IPS-20b (cell line): ENCODE measurements at regions not wholly inside any gene's neighbourhood (a gene's known extent, or its start where the extent isn't known, plus 50 kb on each side); places are given as distances from the start of the nearest gene placed in this dataset.

Experiments used
- H3K27ac ChIP-seq: one replicate; pipeline ENCODE4 v1.5.1; 2013; ENCODE audit warnings: low read length
- H3K27me3 ChIP-seq: 2 replicates; pipeline ENCODE4 v1.6.1; 2013; ENCODE audit warnings: mild to moderate bottlenecking, low read length, inconsistent platforms; ENCODE audit not compliant: insufficient read depth
- H3K36me3 ChIP-seq: 2 replicates; pipeline ENCODE4 v1.6.1; 2013; ENCODE audit warnings: low read depth, mild to moderate bottlenecking, inconsistent platforms, low read length, moderate library complexity; ENCODE audit not compliant: insufficient read depth
- H3K4me1 ChIP-seq: 2 replicates; pipeline ENCODE4 v1.6.1; 2013; ENCODE audit warnings: mild to moderate bottlenecking, control low read depth, inconsistent platforms, low read length, moderate library complexity; ENCODE audit not compliant: insufficient read depth
- H3K4me3 ChIP-seq: 2 replicates; pipeline ENCODE4 v1.5.1; 2013; ENCODE audit warnings: mild to moderate bottlenecking, low read length, inconsistent platforms
- H3K9ac ChIP-seq: 2 replicates; pipeline ENCODE4 v1.6.1; 2013; ENCODE audit warnings: low read depth, mild to moderate bottlenecking, inconsistent platforms, low read length, moderate library complexity
- H3K9me3 ChIP-seq: 2 replicates; pipeline ENCODE4 v1.6.1; 2013; ENCODE audit warnings: mild to moderate bottlenecking, low read depth, low read length, inconsistent platforms; ENCODE audit not compliant: insufficient read depth

DNA sequence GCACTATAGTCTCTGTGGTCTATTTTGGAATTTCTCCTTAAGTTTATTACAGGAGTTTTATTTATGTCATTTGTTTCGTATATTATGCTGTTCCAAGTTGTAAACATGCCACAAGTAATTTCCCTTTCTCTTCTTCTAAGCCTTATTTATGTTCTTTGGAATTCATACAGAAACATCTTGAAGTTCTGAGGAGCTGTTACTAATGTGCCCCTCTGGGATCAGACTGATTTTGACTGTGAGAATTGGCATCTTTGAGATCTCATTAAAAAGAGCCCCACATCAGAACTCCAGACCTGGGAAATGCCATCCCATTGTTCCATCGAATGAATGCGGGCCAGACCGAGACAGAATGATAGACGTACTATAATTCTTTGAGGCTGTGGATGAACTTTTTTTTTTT lies 138.8 kb upstream of the CD180 start:
- no peaks in the 10 kb centered on the region for H3K27me3 ChIP-seq
- no peak overlapping the region for H3K9ac ChIP-seq
- H3K4me1 ChIP-seq = no peaks in the 10 kb centered on the region
- no peak overlapping the region for H3K4me3 ChIP-seq
- H3K27ac ChIP-seq = no peak overlapping the region
- no peaks in the 10 kb centered on the region for H3K36me3 ChIP-seq
- H3K9me3 ChIP-seq = peaks cover 9% of the 10 kb centered on the region; the same call in 1 of the 2 replicates

DNA sequence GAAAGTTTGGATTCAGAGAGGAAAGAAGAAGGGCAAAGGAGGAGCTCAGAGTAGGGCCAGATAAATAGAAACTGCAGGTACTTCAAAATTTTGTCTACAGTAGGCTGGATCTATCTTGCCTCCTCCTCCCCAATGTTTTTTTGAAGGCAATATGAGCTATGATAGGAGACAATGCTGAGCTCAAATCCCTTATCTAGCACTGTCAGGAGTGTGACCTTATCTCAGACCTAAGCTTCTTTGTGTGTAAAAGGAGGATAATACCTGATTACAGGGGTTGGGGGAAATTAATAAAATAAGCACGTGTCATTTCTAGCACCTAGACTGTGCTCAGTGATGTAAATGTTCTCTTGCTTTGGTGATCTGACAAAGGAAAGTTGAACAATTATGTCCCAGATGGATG lies 137.8 kb upstream of the CD180 start:
- Histone ChIP-seq H3K36me3 (no peaks in the 10 kb centered on the region), H3K9me3 (peaks cover 14% of the 10 kb centered on the region)

DNA sequence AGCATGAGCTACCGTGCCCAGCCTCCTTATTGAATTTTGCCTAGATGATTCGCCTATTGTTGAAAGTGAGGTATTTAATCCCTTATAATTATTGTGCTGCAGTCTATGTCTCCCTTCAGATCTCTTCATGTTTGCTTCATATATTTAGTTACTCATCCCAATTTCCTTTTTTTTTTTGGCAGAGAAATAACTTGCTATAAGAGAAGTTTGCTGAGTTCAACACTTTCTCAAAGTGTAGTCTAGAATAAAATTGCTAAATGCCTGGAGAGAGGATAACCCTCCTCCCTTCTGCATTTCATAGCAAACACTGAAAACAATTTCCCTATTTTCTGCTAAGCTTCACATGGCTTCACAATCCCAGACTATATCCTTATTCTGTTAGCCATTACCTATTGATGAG lies 136.6 kb upstream of the CD180 start:
- Histone ChIP-seq H3K9me3 (peaks cover 18% of the 10 kb centered on the region), H3K9ac (no peak overlapping the region), H3K36me3 (no peaks in the 10 kb centered on the region), H3K27me3 (no peaks in the 10 kb centered on the region), H3K4me1 (no peaks in the 10 kb centered on the region), H3K27ac (no peak overlapping the region), H3K4me3 (no peak overlapping the region)

More for the DNA sequence above, 137.8 kb upstream of the CD180 start:
- Histone ChIP-seq H3K9ac (no peak overlapping the region), H3K4me3 (no peak overlapping the region), H3K27ac (no peak overlapping the region), H3K4me1 (no peaks in the 10 kb centered on the region), H3K27me3 (no peaks in the 10 kb centered on the region)

DNA sequence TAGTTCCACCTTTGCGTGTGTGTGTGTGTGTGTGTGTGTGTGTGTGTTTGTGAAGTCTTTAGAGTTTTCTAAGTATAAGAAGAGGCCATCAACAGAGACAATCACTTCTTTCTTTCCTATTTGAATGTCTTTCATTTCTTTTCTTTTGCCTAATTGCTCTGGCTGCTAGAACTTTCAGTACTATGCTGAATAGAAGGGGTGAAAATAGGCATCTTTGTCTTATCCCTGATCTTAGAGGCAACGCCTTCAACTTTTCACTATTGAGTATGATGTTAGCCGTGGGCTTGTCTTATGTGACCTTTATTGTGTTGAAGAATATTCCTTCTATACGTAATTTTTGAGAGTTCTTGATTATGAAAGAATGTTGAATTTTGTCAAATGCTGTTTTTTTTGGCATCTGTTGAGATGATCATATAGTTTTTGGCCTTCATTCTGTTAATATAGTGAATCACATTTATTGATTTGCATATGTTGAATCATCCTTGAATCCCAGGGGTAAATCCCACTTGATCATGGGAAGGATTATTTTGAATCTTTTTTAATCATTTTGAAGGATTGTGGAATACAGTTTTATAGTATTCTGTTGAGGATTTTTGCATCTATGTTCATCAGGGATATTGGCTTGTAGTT lies 134.8 kb upstream of the CD180 start:
- no peak overlapping the region for H3K4me3 ChIP-seq

DNA sequence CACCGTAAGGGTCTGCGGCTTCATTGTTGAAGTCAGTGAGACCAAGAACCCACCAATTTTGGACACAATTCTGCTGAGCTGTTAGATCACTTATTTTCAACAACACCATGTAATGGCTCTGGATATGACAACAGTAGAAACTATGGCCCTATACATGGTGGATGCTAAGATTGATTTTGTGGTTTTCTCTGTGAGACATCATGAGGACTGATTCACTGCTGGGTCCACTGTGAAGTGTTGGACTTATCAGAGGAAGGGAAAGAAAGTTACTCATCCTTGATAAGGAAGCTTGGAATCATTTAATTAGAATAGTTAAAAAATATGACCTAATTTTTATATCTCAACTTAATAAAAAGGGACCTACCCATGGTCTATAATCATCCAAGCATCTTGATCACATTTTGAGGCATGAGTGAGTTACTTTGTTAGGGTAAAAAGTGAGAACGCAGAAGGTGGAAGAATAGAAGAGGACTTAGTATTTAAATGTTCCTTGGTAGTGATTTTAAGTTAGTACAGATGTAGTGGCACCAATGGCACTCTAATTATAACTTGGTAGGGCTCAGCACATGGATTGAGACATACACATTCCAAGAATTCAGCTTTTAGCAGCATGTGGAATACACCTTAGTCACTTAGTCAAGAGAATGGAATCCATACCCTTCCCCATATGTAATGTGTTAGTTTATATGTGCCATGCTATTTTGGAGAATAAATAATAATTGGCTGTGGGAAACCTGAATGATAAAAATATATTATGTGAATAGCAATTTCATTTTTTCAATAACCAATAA lies 123.5 kb upstream of the CD180 start:
- no peak overlapping the region for H3K9ac ChIP-seq

More for the DNA sequence above, 134.8 kb upstream of the CD180 start:
- Histone ChIP-seq H3K27me3 (no peaks in the 10 kb centered on the region), H3K36me3 (no peaks in the 10 kb centered on the region), H3K4me1 (no peaks in the 10 kb centered on the region), H3K27ac (no peak overlapping the region), H3K9me3 (peaks cover 18% of the 10 kb centered on the region), H3K9ac (no peak overlapping the region)

DNA sequence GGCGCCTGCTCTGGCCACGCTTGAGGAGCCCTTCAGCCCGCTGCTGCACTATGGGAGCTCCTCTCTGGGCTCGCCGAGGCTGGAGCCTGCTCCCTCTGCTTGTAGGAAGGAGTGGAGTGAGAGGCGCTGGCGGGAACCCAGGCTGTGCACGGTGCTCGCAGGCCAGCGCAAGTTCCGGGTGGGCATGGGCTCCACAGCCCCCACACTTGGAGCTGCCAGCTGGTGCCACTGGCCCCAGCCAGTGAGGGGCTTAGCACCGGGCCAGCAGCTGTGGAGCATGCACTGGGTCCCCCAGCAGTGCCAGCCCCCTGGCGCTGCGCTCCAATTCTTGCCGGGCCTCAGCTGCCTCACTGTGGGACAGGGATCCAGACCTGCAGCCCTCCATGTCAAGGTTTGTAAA lies 122.1 kb upstream of the CD180 start:
- no peak overlapping the region for H3K9ac ChIP-seq
- no peaks in the 10 kb centered on the region for H3K9me3 ChIP-seq
- H3K4me3 ChIP-seq = no peak overlapping the region
- no peaks in the 10 kb centered on the region for H3K27me3 ChIP-seq
- no peak overlapping the region for H3K27ac ChIP-seq
- no peaks in the 10 kb centered on the region for H3K4me1 ChIP-seq
- H3K36me3 ChIP-seq = no peaks in the 10 kb centered on the region

More for the DNA sequence above, 123.5 kb upstream of the CD180 start:
- Histone ChIP-seq H3K27ac (no peak overlapping the region), H3K9me3 (no peaks in the 10 kb centered on the region), H3K4me1 (no peaks in the 10 kb centered on the region), H3K27me3 (no peaks in the 10 kb centered on the region), H3K4me3 (no peak overlapping the region), H3K36me3 (no peaks in the 10 kb centered on the region)

DNA sequence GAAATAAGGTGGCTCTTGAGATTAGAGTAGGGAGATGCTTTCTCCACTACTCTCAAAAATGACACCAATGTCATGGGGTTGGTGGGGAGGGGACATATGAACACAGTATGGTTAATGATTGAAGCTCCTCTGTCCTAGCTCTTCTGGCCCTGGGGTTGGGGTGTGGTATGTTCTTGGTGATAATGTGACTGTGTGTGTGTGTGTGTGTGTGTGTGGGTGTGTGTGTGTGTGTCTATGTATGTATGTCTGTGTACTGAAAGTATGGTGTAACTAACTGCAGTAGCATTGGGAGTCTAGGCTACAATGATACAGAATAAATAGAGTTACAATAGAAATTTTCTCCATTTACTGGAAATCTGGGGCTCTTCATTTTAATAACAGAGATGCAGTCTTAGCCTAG lies 121.0 kb upstream of the CD180 start:
- no peaks in the 10 kb centered on the region for H3K36me3 ChIP-seq
- H3K9me3 ChIP-seq = no peaks in the 10 kb centered on the region
- H3K27me3 ChIP-seq = no peaks in the 10 kb centered on the region
- H3K27ac ChIP-seq = no peak overlapping the region
- no peak overlapping the region for H3K9ac ChIP-seq
- no peak overlapping the region for H3K4me3 ChIP-seq
- H3K4me1 ChIP-seq = no peaks in the 10 kb centered on the region

DNA sequence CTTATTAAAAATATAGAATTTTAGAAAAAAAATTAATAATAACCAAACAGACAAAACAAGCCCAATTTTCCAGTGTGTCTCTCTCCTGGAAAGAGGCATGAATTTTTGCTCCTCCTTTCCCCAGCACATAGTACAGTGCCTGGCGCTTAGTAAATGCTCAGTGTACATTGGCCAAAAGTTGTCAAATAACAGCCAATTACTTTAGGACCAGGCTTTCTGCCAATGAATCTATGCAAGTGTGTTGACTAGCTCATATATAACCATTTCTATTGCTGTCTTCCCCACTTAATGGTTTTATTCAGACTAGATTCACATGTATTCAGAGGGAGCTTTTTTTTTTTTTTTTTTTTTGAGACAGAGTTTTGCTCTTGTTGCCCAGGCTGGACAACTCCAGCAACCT lies 120.1 kb upstream of the CD180 start:
- Histone ChIP-seq H3K9me3 (no peaks in the 10 kb centered on the region), H3K9ac (no peak overlapping the region), H3K4me3 (no peak overlapping the region), H3K36me3 (no peaks in the 10 kb centered on the region), H3K27me3 (no peaks in the 10 kb centered on the region), H3K27ac (no peak overlapping the region), H3K4me1 (no peaks in the 10 kb centered on the region)

DNA sequence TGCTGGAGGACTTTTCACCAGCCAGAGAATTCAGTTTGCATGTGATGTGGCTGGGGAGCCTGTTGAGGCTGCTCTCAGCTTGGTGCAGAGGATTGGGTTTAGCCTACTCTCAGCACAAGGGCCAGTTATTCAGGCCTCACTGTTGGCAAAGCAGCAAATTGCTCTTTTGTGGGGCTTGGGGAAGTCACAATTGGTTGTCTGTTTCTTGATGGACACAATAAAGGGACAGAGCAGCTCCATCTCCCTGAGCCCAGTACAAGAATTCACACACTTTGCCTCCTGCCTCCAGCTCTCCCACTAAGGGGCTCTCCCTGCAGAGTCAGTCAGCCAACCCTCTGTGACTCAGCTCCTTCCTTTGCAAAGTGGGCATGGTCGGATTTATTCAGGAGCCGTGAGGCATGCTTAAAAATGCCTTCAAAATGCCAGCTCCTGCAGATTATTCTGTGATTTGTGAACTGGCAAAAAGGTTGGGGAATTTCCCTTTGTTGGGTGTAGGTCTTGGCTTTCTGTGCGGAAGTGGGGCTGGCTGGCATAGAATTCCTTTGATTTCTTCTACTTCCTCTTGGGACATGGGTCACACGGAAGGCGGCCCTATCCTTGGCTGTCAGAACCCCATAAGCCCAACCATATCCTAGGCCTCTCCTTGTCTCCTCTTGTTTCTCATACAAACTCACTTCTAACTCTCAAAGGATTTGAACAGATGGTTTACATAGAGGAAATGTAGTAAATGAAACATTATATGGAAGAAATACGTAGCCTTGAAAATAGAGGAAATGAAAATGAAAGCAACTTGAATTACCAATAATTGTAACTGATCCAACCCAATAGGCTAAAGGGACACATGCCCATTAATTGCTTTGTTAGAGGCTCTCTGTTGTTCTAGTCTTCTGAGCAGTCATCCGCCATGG lies 118.7 kb upstream of the CD180 start:
- Histone ChIP-seq H3K4me3 (no peak overlapping the region), H3K27ac (no peak overlapping the region), H3K4me1 (no peaks in the 10 kb centered on the region), H3K36me3 (no peaks in the 10 kb centered on the region), H3K9me3 (no peaks in the 10 kb centered on the region), H3K27me3 (no peaks in the 10 kb centered on the region), H3K9ac (no peak overlapping the region)

DNA sequence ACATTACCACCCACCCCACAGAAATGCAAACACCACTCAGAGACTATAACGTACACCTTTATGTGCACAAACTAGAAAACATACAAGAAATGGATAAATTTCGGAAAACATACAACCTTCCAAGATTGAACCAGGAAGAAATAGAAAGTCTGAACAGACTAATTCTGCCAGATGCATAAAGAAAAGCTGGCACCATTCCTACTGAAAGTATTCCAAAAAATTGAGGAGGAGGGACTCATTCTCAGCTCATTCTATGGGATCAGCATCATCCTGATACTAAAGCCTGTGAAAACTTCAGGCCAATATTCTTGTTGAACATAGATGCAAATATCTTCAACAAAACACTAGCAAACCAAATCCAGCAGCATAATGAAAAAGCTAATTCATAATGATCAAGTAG lies 115.1 kb upstream of the CD180 start:
- Histone ChIP-seq H3K27me3 (no peaks in the 10 kb centered on the region), H3K36me3 (no peaks in the 10 kb centered on the region), H3K9me3 (no peaks in the 10 kb centered on the region), H3K4me3 (no peak overlapping the region), H3K4me1 (no peaks in the 10 kb centered on the region), H3K9ac (no peak overlapping the region), H3K27ac (no peak overlapping the region)

DNA sequence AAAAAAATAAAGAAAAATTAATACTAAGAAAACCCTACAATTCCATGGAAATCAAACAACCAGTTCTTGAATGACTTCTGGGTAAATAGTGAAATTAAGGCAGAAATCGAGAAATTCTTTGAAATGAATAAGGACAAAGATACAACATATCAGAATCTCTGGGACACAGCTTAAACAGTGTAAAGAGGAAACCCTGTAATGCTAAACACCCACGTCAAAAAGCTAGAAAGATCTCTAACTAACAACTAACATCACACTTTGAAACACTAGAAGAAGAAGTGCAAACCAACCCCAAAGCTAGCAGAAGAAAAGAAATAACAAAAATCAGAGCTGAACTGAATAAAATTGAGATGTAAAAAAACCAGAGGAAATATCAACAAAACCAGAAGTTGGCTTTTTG lies 114.6 kb upstream of the CD180 start:
- no peaks in the 10 kb centered on the region for H3K27me3 ChIP-seq
- no peak overlapping the region for H3K9ac ChIP-seq
- no peaks in the 10 kb centered on the region for H3K36me3 ChIP-seq
- no peaks in the 10 kb centered on the region for H3K4me1 ChIP-seq
- no peak overlapping the region for H3K27ac ChIP-seq
- no peak overlapping the region for H3K4me3 ChIP-seq
- no peaks in the 10 kb centered on the region for H3K9me3 ChIP-seq
